ENCODE measurements at regions not wholly inside any gene's neighbourhood (a gene's known extent, or its start where the extent isn't known, plus 50 kb on each side); places are given as distances from the start of the nearest gene placed in this dataset.

- Histone ChIP-seq H3K9ac (ENCODE audit: insufficient read depth, low read depth, low read length) (no peak overlapping the region), H3K27me3 (ENCODE audit: control insufficient read depth in 1 of 2, insufficient read depth in 2 of 2, low read length in 2 of 2) (no peaks in the 10 kb centered on the region), H3K79me2 (ENCODE audit: insufficient read depth, low read length) (no peaks in the 10 kb centered on the region), H3K9me3 (ENCODE audit: low read length) (no peaks in the 10 kb centered on the region), H3K36me3 (replicated peaks in 1 of 2; ENCODE audit: control insufficient read depth in 1 of 2, insufficient read depth in 2 of 2, low read length in 2 of 2) (no peaks in the 10 kb centered on the region), H3K4me2 (ENCODE audit: low read depth, low read length) (no peak overlapping the region), H3K4me1 (ENCODE audit: insufficient read depth, low read length) (no peaks in the 10 kb centered on the region), H3K27ac (ENCODE audit: extremely low read length, insufficient read depth, low read length) (no peak overlapping the region), H4K20me1 (ENCODE audit: insufficient read depth, low read length) (no peaks in the 10 kb centered on the region), H2AFZ (ENCODE audit: low read length) (no peak overlapping the region), H3K4me3 (replicated peaks in 1 of 3; ENCODE audit: insufficient read depth in 1 of 3, low read depth in 2 of 3, low read length in 3 of 3) (no peak overlapping the region)
- TF ChIP-seq DNMT1 (CRISPR knock-in tag; IDR thresholded peaks at IDR 0.05) (no peak), FOXA3 (CRISPR knock-in tag; IDR thresholded peaks at IDR 0.05) (no peak), TCF7L2 (IDR thresholded peaks at IDR 0.05; ENCODE audit: low read depth, low read length) (no peak)
- in situ Hi-C loops (cut with HindIII; ENCODE audit: extremely low pct_ligation_motif_present, low pct_unique_long_range_greater_than_20kb) = no loop called here
- FAIRE-seq (no peak), ATAC-seq (no peak), DNase-seq (ENCODE audit: low spot score) (no peak)
- ChIA-PET CTCF (ENCODE audit: low intra/inter-chr PET ratio, low total read pairs) (no interaction called here), POLR2A (no interaction called here)
- WGBS (ENCODE audit: low lambda C conversion rate) = 0% methylated on average over 1 of the region's 1 CpG
- no TSS peak for BruUV-seq (replicated peaks)
- intact Hi-C loops (cut with micrococcal nuclease; ENCODE audit: unreplicated experiment) = no loop called here
Measured at GRCh38 chr13:47646298-47646697, 354.8 kb downstream of the SUCLA2 start.

GRCh38 chr13:47639738-47640447 lies 361.2 kb downstream of the SUCLA2 start:
- CTCF ChIA-PET (ENCODE audit: low intra/inter-chr PET ratio, low total read pairs) = no interaction called here
- TF ChIP-seq NFKB2 (CRISPR knock-in tag; IDR thresholded peaks at IDR 0.05; ENCODE audit: borderline replicate concordance) = no peak
- TF ChIP-seq, protein P1, sequence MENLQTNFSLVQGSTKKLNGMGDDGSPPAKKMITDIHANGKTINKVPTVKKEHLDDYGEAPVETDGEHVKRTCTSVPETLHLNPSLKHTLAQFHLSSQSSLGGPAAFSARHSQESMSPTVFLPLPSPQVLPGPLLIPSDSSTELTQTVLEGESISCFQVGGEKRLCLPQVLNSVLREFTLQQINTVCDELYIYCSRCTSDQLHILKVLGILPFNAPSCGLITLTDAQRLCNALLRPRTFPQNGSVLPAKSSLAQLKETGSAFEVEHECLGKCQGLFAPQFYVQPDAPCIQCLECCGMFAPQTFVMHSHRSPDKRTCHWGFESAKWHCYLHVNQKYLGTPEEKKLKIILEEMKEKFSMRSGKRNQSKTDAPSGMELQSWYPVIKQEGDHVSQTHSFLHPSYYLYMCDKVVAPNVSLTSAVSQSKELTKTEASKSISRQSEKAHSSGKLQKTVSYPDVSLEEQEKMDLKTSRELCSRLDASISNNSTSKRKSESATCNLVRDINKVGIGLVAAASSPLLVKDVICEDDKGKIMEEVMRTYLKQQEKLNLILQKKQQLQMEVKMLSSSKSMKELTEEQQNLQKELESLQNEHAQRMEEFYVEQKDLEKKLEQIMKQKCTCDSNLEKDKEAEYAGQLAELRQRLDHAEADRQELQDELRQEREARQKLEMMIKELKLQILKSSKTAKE (CRISPR knock-in tag; IDR thresholded peaks at IDR 0.05; ENCODE audit: borderline replicate concordance) = no peak
- TF ChIP-seq MED13 (CRISPR knock-in tag; IDR thresholded peaks at IDR 0.05) = no peak
- intact Hi-C loops (cut with micrococcal nuclease; ENCODE audit: unreplicated experiment) (no loop called here), in situ Hi-C loops (cut with HindIII; ENCODE audit: extremely low pct_ligation_motif_present, low pct_unique_long_range_greater_than_20kb) (no loop called here)
- Histone ChIP-seq H3K36me3 (replicated peaks in 1 of 2; ENCODE audit: control insufficient read depth in 1 of 2, insufficient read depth in 2 of 2, low read length in 2 of 2) (no peaks in the 10 kb centered on the region), H4K20me1 (ENCODE audit: insufficient read depth, low read length) (no peaks in the 10 kb centered on the region), H3K9me3 (ENCODE audit: low read length) (no peaks in the 10 kb centered on the region), H3K4me3 (replicated peaks in 1 of 3; ENCODE audit: insufficient read depth in 1 of 3, low read depth in 2 of 3, low read length in 3 of 3) (no peak overlapping the region), H3K9ac (ENCODE audit: insufficient read depth, low read depth, low read length) (no peak overlapping the region), H2AFZ (ENCODE audit: low read length) (no peak overlapping the region), H3K27me3 (ENCODE audit: control insufficient read depth in 1 of 2, insufficient read depth in 2 of 2, low read length in 2 of 2) (no peaks in the 10 kb centered on the region), H3K79me2 (ENCODE audit: insufficient read depth, low read length) (no peaks in the 10 kb centered on the region), H3K27ac (ENCODE audit: extremely low read length, insufficient read depth, low read length) (no peak overlapping the region), H3K4me2 (ENCODE audit: low read depth, low read length) (no peak overlapping the region), H3K4me1 (ENCODE audit: insufficient read depth, low read length) (no peaks in the 10 kb centered on the region)
- FAIRE-seq (no peak), ATAC-seq (no peak), DNase-seq (ENCODE audit: low spot score) (no peak)
- BruUV-seq (replicated peaks) = no TSS peak
- POLR2A ChIA-PET = no interaction called here
- WGBS (ENCODE audit: low lambda C conversion rate) = 0% methylated on average over 2 of the region's 2 CpGs

Measured in HepG2 (cell line).